ENCODE measurements at regions not wholly inside any gene's neighbourhood (a gene's known extent, or its start where the extent isn't known, plus 50 kb on each side); places are given as distances from the start of the nearest gene placed in this dataset.

DNA sequence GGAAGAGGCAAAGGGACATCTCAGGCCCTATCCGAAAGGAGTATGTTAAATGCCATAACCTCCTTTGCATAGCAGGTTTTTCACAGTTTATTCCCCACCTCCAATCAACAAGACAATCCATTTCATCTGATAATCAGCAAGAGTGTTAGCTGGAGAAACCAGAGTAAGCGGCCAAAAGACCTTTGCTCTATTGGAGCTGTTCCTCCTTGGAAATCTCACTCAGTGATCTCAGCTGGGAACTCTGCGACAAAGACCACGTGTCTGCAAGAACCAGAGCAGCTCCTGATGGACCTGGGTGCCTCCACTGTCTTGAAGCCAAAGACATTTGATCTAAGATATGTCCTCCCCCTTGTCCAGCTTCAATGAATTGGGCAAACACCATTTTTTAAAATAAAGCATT lies 241.0 kb downstream of the SEC61B start:
- DNase-seq (no peak), ATAC-seq (ENCODE audit: low read depth) (no peak)
- Mint-ChIP-seq H3K9me3 (no peaks in the 10 kb centered on the region), H3K27me3 (no peaks in the 10 kb centered on the region), H3K36me3 (ENCODE audit: low read depth) (no peaks in the 10 kb centered on the region), H3K4me3 (no peak overlapping the region), H3K4me1 (no peaks in the 10 kb centered on the region), H3K27ac (no peak overlapping the region)
- CTCF ChIA-PET, result no interaction called here
- intact Hi-C loops (cut with micrococcal nuclease), result no loop called here
- POLR2A ChIA-PET, result no interaction called here
- no peak for TF ChIP-seq CTCF (IDR thresholded peaks at IDR 0.05)

GRCh38 chr9:99464568-99464967 lies 242.5 kb downstream of the SEC61B start:
- H3K36me3 Mint-ChIP-seq (ENCODE audit: low read depth), result no peaks in the 10 kb centered on the region
- H3K4me3 Mint-ChIP-seq, result no peak overlapping the region
- no peak for ATAC-seq (ENCODE audit: low read depth)
- no peak overlapping the region for H3K27ac Mint-ChIP-seq
- H3K4me1 Mint-ChIP-seq, result no peaks in the 10 kb centered on the region
- H3K27me3 Mint-ChIP-seq, result no peaks in the 10 kb centered on the region
- no peaks in the 10 kb centered on the region for H3K9me3 Mint-ChIP-seq
- POLR2A ChIA-PET, result no interaction called here
- CTCF ChIA-PET, result no interaction called here
- no peak for DNase-seq
- intact Hi-C loops (cut with micrococcal nuclease), result no loop called here
- no peak for TF ChIP-seq CTCF (IDR thresholded peaks at IDR 0.05)

DNA sequence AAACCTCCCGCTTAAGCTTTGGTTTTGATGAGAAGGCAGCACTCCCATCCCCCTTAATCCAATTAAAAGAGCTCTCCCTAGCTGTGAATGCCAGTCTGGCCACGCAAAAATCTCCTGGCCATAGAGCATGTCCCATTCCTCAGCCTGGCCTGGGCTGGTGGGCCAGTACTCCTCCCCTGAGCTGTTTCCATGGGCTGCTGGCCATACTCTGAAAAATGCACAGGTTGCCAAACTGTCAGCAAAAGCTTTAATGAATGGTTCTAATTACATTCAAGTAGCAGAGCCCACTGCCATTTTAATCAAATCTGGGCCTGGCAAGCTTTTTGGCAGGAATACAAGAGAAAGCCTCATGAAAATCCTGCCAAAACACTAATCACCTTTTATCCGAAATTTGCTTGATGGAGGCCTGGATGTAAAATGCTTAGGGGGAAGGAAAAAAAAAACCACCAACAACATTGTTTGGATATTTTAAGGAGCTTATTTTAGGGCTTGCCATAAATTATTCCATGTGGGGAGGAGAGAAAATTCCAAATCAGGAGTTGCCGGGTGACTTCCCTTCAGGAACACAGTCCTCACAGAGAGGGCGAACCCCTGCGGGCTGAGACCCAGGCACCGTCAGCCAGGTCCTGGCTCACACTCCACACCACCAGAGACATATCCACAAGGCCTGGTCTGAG lies 243.3 kb downstream of the SEC61B start:
- Mint-ChIP-seq H3K27me3 (no peaks in the 10 kb centered on the region), H3K27ac (no peak overlapping the region), H3K36me3 (ENCODE audit: low read depth) (no peaks in the 10 kb centered on the region), H3K4me1 (no peaks in the 10 kb centered on the region), H3K9me3 (no peaks in the 10 kb centered on the region), H3K4me3 (no peak overlapping the region)
- DNase-seq (no peak), ATAC-seq (ENCODE audit: low read depth) (no peak)
- ChIA-PET CTCF (no interaction called here), POLR2A (no interaction called here)
- intact Hi-C loops (cut with micrococcal nuclease), result loop anchor here (5.0 kb wide), 1 partner anchor 33 kb away; no protein-coding TSS in a partner anchor
- TF ChIP-seq CTCF (IDR thresholded peaks at IDR 0.05), result no peak

GRCh38 chr9:99466104-99466503 lies 244.0 kb downstream of the SEC61B start:
- Mint-ChIP-seq H3K27ac (no peak overlapping the region), H3K4me1 (no peaks in the 10 kb centered on the region), H3K4me3 (no peak overlapping the region), H3K36me3 (ENCODE audit: low read depth) (no peaks in the 10 kb centered on the region), H3K9me3 (no peaks in the 10 kb centered on the region), H3K27me3 (no peaks in the 10 kb centered on the region)
- intact Hi-C loops (cut with micrococcal nuclease), result loop anchor here (5.0 kb wide), 1 partner anchor 34 kb away; no protein-coding TSS in a partner anchor
- ChIA-PET POLR2A (no interaction called here), CTCF (interaction anchor here (1.7 kb wide), 1 partner anchor 9 kb away, joined by 4 read pairs; no protein-coding TSS in a partner anchor)
- no peak for ATAC-seq (ENCODE audit: low read depth)
- DNase-seq, result no peak
- TF ChIP-seq CTCF (IDR thresholded peaks at IDR 0.05), result no peak

GRCh38 chr9:99466781-99467180 lies 244.7 kb downstream of the SEC61B start:
- ChIA-PET POLR2A (no interaction called here), CTCF (interaction anchor here (1.7 kb wide), 1 partner anchor 10 kb away, joined by 4 read pairs; no protein-coding TSS in a partner anchor)
- TF ChIP-seq CTCF (IDR thresholded peaks at IDR 0.05), result no peak
- Mint-ChIP-seq H3K9me3 (no peaks in the 10 kb centered on the region), H3K4me3 (no peak overlapping the region), H3K27me3 (no peaks in the 10 kb centered on the region), H3K27ac (no peak overlapping the region), H3K36me3 (ENCODE audit: low read depth) (no peaks in the 10 kb centered on the region), H3K4me1 (no peaks in the 10 kb centered on the region)
- intact Hi-C loops (cut with micrococcal nuclease), result loop anchor here (5.0 kb wide), 1 partner anchor 34 kb away; no protein-coding TSS in a partner anchor
- no peak for DNase-seq
- ATAC-seq (ENCODE audit: low read depth), result no peak

All from activated B cell treated with CpG ODN at 0.5 μM for 24 hours (primary cell).